Sigmoid colon (tissue), 6 donors: ENCODE measurements at regions not wholly inside any gene's neighbourhood (a gene's known extent, or its start where the extent isn't known, plus 50 kb on each side); places are given as distances from the start of the nearest gene placed in this dataset.

Source experiments
- DNase-seq: peaks from one replicate; pipeline ENCODE4 v3.0.0-alpha.2; 2019
- H3K27ac ChIP-seq, 4 donors: fragments of 200-600 bp; sonication (generic); one replicate each; pipeline ENCODE4 v1.5.1; 2016 to 2019; ENCODE audit warnings: mild to moderate bottlenecking in 1 of 4
- H3K27me3 ChIP-seq, 3 donors: fragments of 200-600 bp; sonication (generic); one replicate each; pipeline ENCODE4 v1.5.1; 2019; ENCODE audit warnings: mild to moderate bottlenecking in 1 of 3
- H3K36me3 ChIP-seq, 4 donors: fragments of 200-600 bp; sonication (generic); one replicate each; pipeline ENCODE4 v1.5.1; 2016 to 2019
- H3K4me1 ChIP-seq, 4 donors: fragments of 200-600 bp; sonication (generic); one replicate each; pipeline ENCODE4 v1.5.1; 2017 to 2019
- H3K4me3 ChIP-seq, 4 donors: fragments of 200-600 bp; sonication (generic); one replicate each; pipeline ENCODE4 v1.5.1; 2017 to 2019; ENCODE audit warnings: mild to moderate bottlenecking in 2 of 4, moderate library complexity in 1 of 4
- H3K9me3 ChIP-seq, 4 donors: fragments of 200-600 bp in 3 of 4; sonication (generic) in 3 of 4; one replicate each; pipeline versions ENCODE4 v1.5.1 to v1.6.1; 2013 to 2019
- CTCF ChIP-seq, 4 experiments: fragments of 450-650 bp in 3 of 4; fragments of 200-600 bp in 1 of 4; IDR thresholded peaks; one replicate each; pipeline ENCODE4 v1.5.1; 2016 to 2019; ENCODE audit warnings: antibody characterized with exemption in 4 of 4, mild to moderate bottlenecking in 3 of 4, moderate library complexity in 2 of 4
- EP300 ChIP-seq, 4 donors: sonication (generic); formaldehyde crosslinking; IDR thresholded peaks; one replicate each; pipeline ENCODE4 v1.6.1; 2017; ENCODE audit warnings: antibody characterized with exemption in 4 of 4
- POLR2A ChIP-seq, 2 donors: fragments of 450-650 bp; IDR thresholded peaks; one replicate each; pipeline ENCODE4 v1.6.1; 2016; ENCODE audit warnings: antibody characterized with exemption in 2 of 2, mild to moderate bottlenecking in 2 of 2, moderate library complexity in 2 of 2
- POLR2AphosphoS5 ChIP-seq, 4 donors: sonication (generic); formaldehyde crosslinking; IDR thresholded peaks; one replicate each; pipeline ENCODE4 v1.6.1; 2017; ENCODE audit warnings: antibody characterized with exemption in 4 of 4
- WGBS, 2 donors: extraction: QIAGEN DNeasy Blood & Tissue Kit; methylation state at CpG; one replicate each; pipeline ENCODE4 v1.1.7; 2013; 5-methylcytosine and 5-hydroxymethylcytosine counted together
- intact Hi-C: fragments of 100-400 bp; cut with DNase I; formaldehyde crosslinking; loops from one replicate; pipeline ENCODE4 v1.15.1; 2023
- donor health status: healthy with polysubstance abuse.
- donor health status: healthy.

- no peaks in the 10 kb centered on the region for H3K36me3 ChIP-seq
- H3K4me3 ChIP-seq: no peak overlapping the region
- no peak for TF ChIP-seq EP300 (IDR thresholded peaks at IDR 0.05)
- no peak for TF ChIP-seq POLR2A (IDR thresholded peaks at IDR 0.05)
- no peak for TF ChIP-seq POLR2AphosphoS5 (IDR thresholded peaks at IDR 0.05)
- TF ChIP-seq CTCF (IDR thresholded peaks at IDR 0.05): no peak
- intact Hi-C loops: no loop called here
- H3K4me1 ChIP-seq: peaks cover 0 to 18% (median 12%) of the 10 kb centered on the region in 4 donors
- no peaks in the 10 kb centered on the region for H3K27me3 ChIP-seq
- 91 to 93% methylated on average over 8 of the region's 8 CpGs for WGBS, 2 donors
- no peaks in the 10 kb centered on the region for H3K9me3 ChIP-seq
- H3K27ac ChIP-seq: no peak overlapping the region
- no peak for DNase-seq
Observed at GRCh38 chr11:123253223-123253622, 58.2 kb upstream of the CLMP start.

- H3K27ac ChIP-seq: peak overlapping the region in 3 of 4 donors; percentile 45 to 56 (median 51)
- H3K9me3 ChIP-seq: no peaks in the 10 kb centered on the region
- H3K4me3 ChIP-seq: no peak overlapping the region
- no peak for TF ChIP-seq CTCF (IDR thresholded peaks at IDR 0.05)
- TF ChIP-seq POLR2AphosphoS5 (IDR thresholded peaks at IDR 0.05): no peak
- no peak for TF ChIP-seq POLR2A (IDR thresholded peaks at IDR 0.05)
- no peak for TF ChIP-seq EP300 (IDR thresholded peaks at IDR 0.05)
- peak; percentile 89 for DNase-seq
- no peaks in the 10 kb centered on the region for H3K27me3 ChIP-seq
- WGBS, 2 donors: 45 to 70% methylated on average over 7 of the region's 7 CpGs
- H3K4me1 ChIP-seq: peaks cover 0 to 22% (median 21%) of the 10 kb centered on the region in 4 donors
- H3K36me3 ChIP-seq: no peaks in the 10 kb centered on the region
- intact Hi-C loops: no loop called here
Observed at GRCh38 chr11:123251657-123252344, 56.8 kb upstream of the CLMP start.

- WGBS, 2 donors: 87 to 88% methylated on average over 11 of the region's 11 CpGs
- TF ChIP-seq CTCF (IDR thresholded peaks at IDR 0.05) (no peak), POLR2AphosphoS5 (IDR thresholded peaks at IDR 0.05) (no peak), EP300 (IDR thresholded peaks at IDR 0.05) (no peak)
- peaks cover 0 to 23% (median 22%) of the 10 kb centered on the region in 4 donors for H3K4me1 ChIP-seq
- H3K4me3 ChIP-seq: no peak overlapping the region
- no peak for DNase-seq
- intact Hi-C loops: no loop called here
- no peaks in the 10 kb centered on the region for H3K9me3 ChIP-seq
- peak overlapping the region; percentile 36 to 56 (median 48) for H3K27ac ChIP-seq
- H3K36me3 ChIP-seq: no peaks in the 10 kb centered on the region
- no peaks in the 10 kb centered on the region for H3K27me3 ChIP-seq
Observed at GRCh38 chr11:123250892-123251656, 56.0 kb upstream of the CLMP start.

GRCh38 chr11:123249354-123249753 lies 54.3 kb upstream of the CLMP start:
- Histone ChIP-seq H3K36me3 (no peaks in the 10 kb centered on the region), H3K9me3 (no peaks in the 10 kb centered on the region), H3K4me1 (peaks cover 0 to 23% (median 22%) of the 10 kb centered on the region in 4 donors), H3K27ac (no peak overlapping the region), H3K4me3 (no peak overlapping the region), H3K27me3 (no peaks in the 10 kb centered on the region)
- no peak for TF ChIP-seq CTCF (IDR thresholded peaks at IDR 0.05)
- no peak for TF ChIP-seq POLR2A (IDR thresholded peaks at IDR 0.05)
- TF ChIP-seq POLR2AphosphoS5 (IDR thresholded peaks at IDR 0.05): no peak
- TF ChIP-seq EP300 (IDR thresholded peaks at IDR 0.05): no peak
- intact Hi-C loops: no loop called here
- WGBS, 2 donors: 74 to 78% methylated on average over 5 of the region's 5 CpGs
- no peak for DNase-seq
